Activated naive CD8-positive, alpha-beta T cell treated with anti-CD3 and anti-CD28 coated beads for 36 hours (primary cell): ENCODE measurements at regions not wholly inside any gene's neighbourhood (a gene's known extent, or its start where the extent isn't known, plus 50 kb on each side); places are given as distances from the start of the nearest gene placed in this dataset.

Source experiments
- DNase-seq: peaks from one replicate; pipeline ENCODE4 v3.0.0; 2021
- H3K27ac Mint-ChIP-seq: one replicate; pipeline ENCODE4 v1.8.0; 2022; ENCODE audit warnings: mild to moderate bottlenecking, moderate library complexity, mixed read lengths
- H3K27me3 Mint-ChIP-seq: one replicate; pipeline ENCODE4 v1.8.0; 2022; ENCODE audit warnings: mild to moderate bottlenecking, mixed read lengths
- H3K36me3 Mint-ChIP-seq: one replicate; pipeline ENCODE4 v1.8.0; 2021; ENCODE audit warnings: mild to moderate bottlenecking, mixed read lengths
- H3K4me1 Mint-ChIP-seq: one replicate; pipeline ENCODE4 v1.8.0; 2021; ENCODE audit warnings: mixed read lengths
- H3K4me3 Mint-ChIP-seq: one replicate; pipeline ENCODE4 v1.8.0; 2022; ENCODE audit warnings: mild to moderate bottlenecking, moderate library complexity, mixed read lengths
- H3K9me3 Mint-ChIP-seq: one replicate; pipeline ENCODE4 v1.8.0; 2022; ENCODE audit warnings: mixed read lengths

GRCh38 chrX:39611468-39611867, 486.3 kb downstream of the BCOR start:
- H3K4me3 Mint-ChIP-seq: no peak overlapping the region
- no peaks in the 10 kb centered on the region for H3K27me3 Mint-ChIP-seq
- H3K27ac Mint-ChIP-seq: no peak overlapping the region
- DNase-seq: no peak
- H3K4me1 Mint-ChIP-seq: peaks cover 23% of the 10 kb centered on the region
- H3K36me3 Mint-ChIP-seq: peaks cover 10% of the 10 kb centered on the region
- peaks cover 3% of the 10 kb centered on the region for H3K9me3 Mint-ChIP-seq

- peak; percentile 22 for DNase-seq
- H3K27ac Mint-ChIP-seq: peak overlapping the region; percentile 98
- H3K4me1 Mint-ChIP-seq: peaks cover 31% of the 10 kb centered on the region
- no peaks in the 10 kb centered on the region for H3K27me3 Mint-ChIP-seq
- peaks cover 9% of the 10 kb centered on the region for H3K9me3 Mint-ChIP-seq
- peak overlapping the region; percentile 81 for H3K4me3 Mint-ChIP-seq
- peaks cover 17% of the 10 kb centered on the region for H3K36me3 Mint-ChIP-seq
These were observed 484.2 kb downstream of the BCOR start for GRCh38 chrX:39613482-39613995.

GRCh38 chrX:39613997-39614679, 483.6 kb downstream of the BCOR start:
- H3K27ac Mint-ChIP-seq: peak overlapping the region; percentile 98
- H3K9me3 Mint-ChIP-seq: peaks cover 9% of the 10 kb centered on the region
- H3K4me1 Mint-ChIP-seq: peaks cover 31% of the 10 kb centered on the region
- peaks cover 17% of the 10 kb centered on the region for H3K36me3 Mint-ChIP-seq
- no peaks in the 10 kb centered on the region for H3K27me3 Mint-ChIP-seq
- peak overlapping the region; percentile 81 for H3K4me3 Mint-ChIP-seq
- peak; percentile 76 for DNase-seq

GRCh38 chrX:39614680-39614998, 483.1 kb downstream of the BCOR start:
- H3K4me3 Mint-ChIP-seq: peak overlapping the region; percentile 59
- peaks cover 31% of the 10 kb centered on the region for H3K4me1 Mint-ChIP-seq
- no peaks in the 10 kb centered on the region for H3K27me3 Mint-ChIP-seq
- DNase-seq: no peak
- peaks cover 9% of the 10 kb centered on the region for H3K9me3 Mint-ChIP-seq
- peaks cover 17% of the 10 kb centered on the region for H3K36me3 Mint-ChIP-seq
- peak overlapping the region; percentile 98 for H3K27ac Mint-ChIP-seq

GRCh38 chrX:39616098-39616729, 481.5 kb downstream of the BCOR start:
- H3K27ac Mint-ChIP-seq: peak overlapping the region; percentile 54
- H3K4me3 Mint-ChIP-seq: no peak overlapping the region
- H3K36me3 Mint-ChIP-seq: peaks cover 17% of the 10 kb centered on the region
- no peaks in the 10 kb centered on the region for H3K27me3 Mint-ChIP-seq
- H3K9me3 Mint-ChIP-seq: peaks cover 11% of the 10 kb centered on the region
- no peak for DNase-seq
- H3K4me1 Mint-ChIP-seq: peaks cover 31% of the 10 kb centered on the region

GRCh38 chrX:39616731-39617130, 481.0 kb downstream of the BCOR start:
- no peak overlapping the region for H3K27ac Mint-ChIP-seq
- no peak overlapping the region for H3K4me3 Mint-ChIP-seq
- DNase-seq: no peak
- H3K36me3 Mint-ChIP-seq: peaks cover 17% of the 10 kb centered on the region
- peaks cover 14% of the 10 kb centered on the region for H3K9me3 Mint-ChIP-seq
- peaks cover 31% of the 10 kb centered on the region for H3K4me1 Mint-ChIP-seq
- no peaks in the 10 kb centered on the region for H3K27me3 Mint-ChIP-seq

GRCh38 chrX:39618178-39618577, 479.6 kb downstream of the BCOR start:
- DNase-seq: no peak
- H3K36me3 Mint-ChIP-seq: peaks cover 17% of the 10 kb centered on the region
- no peak overlapping the region for H3K4me3 Mint-ChIP-seq
- peaks cover 20% of the 10 kb centered on the region for H3K9me3 Mint-ChIP-seq
- no peak overlapping the region for H3K27ac Mint-ChIP-seq
- H3K4me1 Mint-ChIP-seq: peaks cover 28% of the 10 kb centered on the region
- H3K27me3 Mint-ChIP-seq: no peaks in the 10 kb centered on the region

- peaks cover 20% of the 10 kb centered on the region for H3K9me3 Mint-ChIP-seq
- H3K4me1 Mint-ChIP-seq: peaks cover 23% of the 10 kb centered on the region
- H3K27ac Mint-ChIP-seq: no peak overlapping the region
- H3K36me3 Mint-ChIP-seq: peaks cover 17% of the 10 kb centered on the region
- no peaks in the 10 kb centered on the region for H3K27me3 Mint-ChIP-seq
- H3K4me3 Mint-ChIP-seq: no peak overlapping the region
- no peak for DNase-seq
These were observed 478.4 kb downstream of the BCOR start for GRCh38 chrX:39619182-39620009.

- no peaks in the 10 kb centered on the region for H3K27me3 Mint-ChIP-seq
- DNase-seq: no peak
- peaks cover 10% of the 10 kb centered on the region for H3K9me3 Mint-ChIP-seq
- peaks cover 10% of the 10 kb centered on the region for H3K4me1 Mint-ChIP-seq
- no peak overlapping the region for H3K4me3 Mint-ChIP-seq
- no peaks in the 10 kb centered on the region for H3K36me3 Mint-ChIP-seq
- H3K27ac Mint-ChIP-seq: no peak overlapping the region
These were observed 473.6 kb downstream of the BCOR start for GRCh38 chrX:39624166-39624565.

- no peaks in the 10 kb centered on the region for H3K27me3 Mint-ChIP-seq
- no peak overlapping the region for H3K4me3 Mint-ChIP-seq
- no peak for DNase-seq
- no peak overlapping the region for H3K27ac Mint-ChIP-seq
- H3K36me3 Mint-ChIP-seq: no peaks in the 10 kb centered on the region
- H3K4me1 Mint-ChIP-seq: peaks cover 18% of the 10 kb centered on the region
- peaks cover 8% of the 10 kb centered on the region for H3K9me3 Mint-ChIP-seq
These were observed 471.9 kb downstream of the BCOR start for GRCh38 chrX:39625810-39626209.

GRCh38 chrX:39626749-39627148, 471.0 kb downstream of the BCOR start:
- peak overlapping the region; percentile 63 for H3K27ac Mint-ChIP-seq
- no peaks in the 10 kb centered on the region for H3K36me3 Mint-ChIP-seq
- no peaks in the 10 kb centered on the region for H3K27me3 Mint-ChIP-seq
- no peak for DNase-seq
- H3K4me3 Mint-ChIP-seq: no peak overlapping the region
- peaks cover 25% of the 10 kb centered on the region for H3K4me1 Mint-ChIP-seq
- H3K9me3 Mint-ChIP-seq: peaks cover 5% of the 10 kb centered on the region

- H3K36me3 Mint-ChIP-seq: no peaks in the 10 kb centered on the region
- H3K27ac Mint-ChIP-seq: peak overlapping the region; percentile 63
- H3K27me3 Mint-ChIP-seq: no peaks in the 10 kb centered on the region
- peaks cover 25% of the 10 kb centered on the region for H3K4me1 Mint-ChIP-seq
- peaks cover 1% of the 10 kb centered on the region for H3K9me3 Mint-ChIP-seq
- no peak for DNase-seq
- no peak overlapping the region for H3K4me3 Mint-ChIP-seq
These were observed 470.5 kb downstream of the BCOR start for GRCh38 chrX:39627257-39627656.

GRCh38 chrX:39629001-39629400, 468.8 kb downstream of the BCOR start:
- H3K36me3 Mint-ChIP-seq: no peaks in the 10 kb centered on the region
- no peaks in the 10 kb centered on the region for H3K9me3 Mint-ChIP-seq
- H3K4me3 Mint-ChIP-seq: no peak overlapping the region
- H3K27me3 Mint-ChIP-seq: no peaks in the 10 kb centered on the region
- peaks cover 25% of the 10 kb centered on the region for H3K4me1 Mint-ChIP-seq
- no peak for DNase-seq
- no peak overlapping the region for H3K27ac Mint-ChIP-seq

GRCh38 chrX:39630344-39630743, 467.4 kb downstream of the BCOR start:
- no peak for DNase-seq
- peak overlapping the region; percentile 45 for H3K27ac Mint-ChIP-seq

More at GRCh38 chrX:39630344-39630743, 467.4 kb downstream of the BCOR start:
- H3K4me3 Mint-ChIP-seq: no peak overlapping the region
- H3K9me3 Mint-ChIP-seq: no peaks in the 10 kb centered on the region
- H3K4me1 Mint-ChIP-seq: peaks cover 25% of the 10 kb centered on the region
- H3K27me3 Mint-ChIP-seq: no peaks in the 10 kb centered on the region
- H3K36me3 Mint-ChIP-seq: no peaks in the 10 kb centered on the region
